HCT116 (cell line): ENCODE measurements at regions not wholly inside any gene's neighbourhood (a gene's known extent, or its start where the extent isn't known, plus 50 kb on each side); places are given as distances from the start of the nearest gene placed in this dataset.
"Not testable (repeated sequence)": the region's sequence is repeated elsewhere in the genome, so short reads cannot be mapped to it uniquely, and the experiment has no call there.

Experiments
- ATAC-seq: fragments of 200-7000 bp; cut with Tn5 transposase; 2 replicates; pipeline ENCODE4 v1.9.1; 2020; ENCODE audit warnings: mild to moderate bottlenecking, moderate library complexity
- BruUV-seq: library from RNA; stranded (reverse); fragments of 400-500 nt; replicated peaks from 2 replicates; lab custom pipeline; 2021; lab: Mats Ljungman, UMichigan
- CTCF ChIA-PET: fragments of 300-600 bp; sonication (Branson Sonifier 250); formaldehyde crosslinking; loops from one replicate; lab custom pipeline; 2021; ENCODE audit warnings: antibody characterized with exemption; lab: Charles Lee
- POLR2A ChIA-PET: fragments of 300-600, 350-600 bp; sonication (Branson Sonifier 250); formaldehyde crosslinking; loops from one replicate; lab custom pipeline; 2021; ENCODE audit warnings: antibody characterized with exemption; lab: Charles Lee
- RAD21 ChIA-PET, 2 experiments: fragments of 300-600 bp; sonication (Branson Sonifier 250); formaldehyde crosslinking; loops; one replicate each; lab custom pipeline; 2023; ENCODE audit warnings: low total read pairs in 2 of 2; ENCODE audit not compliant: uncharacterized antibody in 2 of 2, unreplicated experiment in 2 of 2, low non-redundant PET in 1 of 2; lab: Charles Lee
- DNase-seq: peaks from one replicate; pipeline ENCODE4 v3.0.0-alpha.2; 2010; ENCODE audit warnings: low read depth, low spot score
- H2AFZ ChIP-seq: fragments of 200-600 bp; shearing (Covaris generic), sonication (generic); 2 replicates; pipeline ENCODE4 v1.6.1; 2017; ENCODE audit warnings: low read depth, mixed run types, mixed read lengths, antibody characterized with exemption, low read length; ENCODE audit not compliant: poor library complexity, severe bottlenecking
- H3K27ac ChIP-seq: 2 replicates; pipeline ENCODE4 v1.5.1; 2012; ENCODE audit warnings: low read depth, low read length
- H3K27me3 ChIP-seq: fragments of 200-600 bp; sonication (generic); 2 replicates; pipeline ENCODE4 v1.6.1; 2016; ENCODE audit warnings: mixed run types, low read length, mixed read lengths; ENCODE audit not compliant: insufficient read depth
- H3K36me3 ChIP-seq, 2 experiments: fragments of 200-500 bp in 1 of 2; fragments of 200-600 bp in 1 of 2; sonication (Bioruptor generic) in 1 of 2; sonication (generic) in 1 of 2; 2 replicates each; pipeline versions ENCODE4 v1.5.1 to v1.6.1; 2014 to 2016; ENCODE audit warnings: low read length in 2 of 2, inconsistent platforms in 1 of 2, mixed read lengths in 1 of 2, mixed run types in 1 of 2; ENCODE audit not compliant: insufficient read depth in 2 of 2, control insufficient read depth in 1 of 2
- H3K4me1 ChIP-seq, 2 experiments: fragments of 200-600 bp in 1 of 2; sonication (generic) in 1 of 2; 2 replicates each; pipeline versions ENCODE4 v1.5.1 to v1.6.1; 2012 to 2017; ENCODE audit warnings: low read length in 2 of 2, inconsistent platforms in 1 of 2, mild to moderate bottlenecking in 1 of 2, mixed read lengths in 1 of 2, mixed run types in 1 of 2, moderate library complexity in 1 of 2; ENCODE audit not compliant: insufficient read depth in 2 of 2, control insufficient read depth in 1 of 2
- H3K4me2 ChIP-seq: fragments of 200-600 bp; sonication (generic); 2 replicates; pipeline ENCODE4 v1.6.1; 2017; ENCODE audit warnings: mixed run types, low read length, mixed read lengths
- H3K4me3 ChIP-seq, 2 experiments: fragments of 200-600 bp in 1 of 2; sonication (generic) in 1 of 2; replicated peaks in 1 of 2; 2 replicates each; pipeline ENCODE4 v1.5.1; 2011 to 2016; ENCODE audit warnings: low read length in 2 of 2, control low read depth in 1 of 2, low read depth in 1 of 2, mild to moderate bottlenecking in 1 of 2, mixed read lengths in 1 of 2, mixed run types in 1 of 2
- H3K79me2 ChIP-seq: fragments of 200-600 bp; sonication (generic); 2 replicates; pipeline ENCODE4 v1.6.1; 2017; ENCODE audit warnings: mild to moderate bottlenecking, mixed run types, low read length, moderate library complexity, mixed read lengths; ENCODE audit not compliant: insufficient read depth
- H3K9ac ChIP-seq: fragments of 200-600 bp; sonication (generic); 2 replicates; pipeline ENCODE4 v1.6.1; 2016; ENCODE audit warnings: low read length, mixed read lengths
- H3K9me2 ChIP-seq: fragments of 200-600 bp; sonication (generic), shearing (Covaris generic); 2 replicates; pipeline ENCODE4 v1.6.1; 2017; ENCODE audit warnings: mixed run types, mild to moderate bottlenecking, moderate library complexity; ENCODE audit not compliant: insufficient read depth
- H3K9me3 ChIP-seq, 2 experiments: fragments of 200-500 bp in 1 of 2; fragments of 200-600 bp in 1 of 2; sonication (Bioruptor generic) in 1 of 2; sonication (generic) in 1 of 2; 2 replicates each; pipeline ENCODE4 v1.6.1; 2014 to 2017; ENCODE audit warnings: low read length in 2 of 2, mixed read lengths in 2 of 2, inconsistent platforms in 1 of 2, low read depth in 1 of 2, mild to moderate bottlenecking in 1 of 2, mixed run types in 1 of 2, moderate library complexity in 1 of 2; ENCODE audit not compliant: control insufficient read depth in 1 of 2, insufficient read depth in 1 of 2
- H4K20me1 ChIP-seq: fragments of 200-600 bp; sonication (generic), shearing (Covaris generic); 2 replicates; pipeline ENCODE4 v1.6.1; 2017; ENCODE audit warnings: mixed run types, mild to moderate bottlenecking, moderate library complexity; ENCODE audit not compliant: insufficient read depth
- CEBPB ChIP-seq: IDR thresholded peaks from 2 replicates; pipeline ENCODE4 v1.6.1; 2012; ENCODE audit warnings: low read depth
- EGR1 ChIP-seq: IDR thresholded peaks from 2 replicates; pipeline ENCODE4 v1.6.1; 2012; ENCODE audit warnings: low read depth
- EZH2phosphoT487 ChIP-seq: fragments of 200-600 bp; IDR thresholded peaks from 2 replicates; pipeline ENCODE4 v1.6.1; 2018; ENCODE audit warnings: antibody characterized with exemption, borderline replicate concordance
- FOSL1 ChIP-seq: IDR thresholded peaks from 2 replicates; pipeline ENCODE4 v1.6.1; 2012; ENCODE audit warnings: low read depth
- JUND ChIP-seq: IDR thresholded peaks from 2 replicates; pipeline ENCODE4 v1.6.1; 2012
- RAD21 ChIP-seq: IDR thresholded peaks from 2 replicates; pipeline ENCODE4 v1.6.1; 2012; ENCODE audit warnings: low read depth, mild to moderate bottlenecking
- SIN3A ChIP-seq: IDR thresholded peaks from 2 replicates; pipeline ENCODE4 v1.6.1; 2012; ENCODE audit warnings: low read depth
- SP1 ChIP-seq: IDR thresholded peaks from 2 replicates; pipeline ENCODE4 v1.6.1; 2012; ENCODE audit warnings: low read depth
- SRF ChIP-seq: IDR thresholded peaks from 2 replicates; pipeline ENCODE4 v1.6.1; 2012; ENCODE audit warnings: low read depth
- TCF7L2 ChIP-seq: IDR thresholded peaks from 2 replicates; pipeline ENCODE4 v1.7.0; 2011; ENCODE audit warnings: borderline replicate concordance, inconsistent platforms; ENCODE audit not compliant: insufficient read depth, insufficient read length; ENCODE audit errors: extremely low read depth
- YY1 ChIP-seq: IDR thresholded peaks from 2 replicates; pipeline ENCODE4 v1.6.1; 2011; ENCODE audit warnings: low read length, low read depth, moderate library complexity, mild to moderate bottlenecking; ENCODE audit not compliant: insufficient replicate concordance; ENCODE audit errors: extremely low read depth
- ZBTB33 ChIP-seq: IDR thresholded peaks from 2 replicates; pipeline ENCODE4 v1.6.1; 2011; ENCODE audit warnings: mild to moderate bottlenecking, low read length, moderate library complexity; ENCODE audit not compliant: insufficient replicate concordance; ENCODE audit errors: extremely low read depth
- ZFX ChIP-seq: fragments of 450-650 bp; IDR thresholded peaks from 2 replicates; pipeline ENCODE4 v1.6.1; 2017
- ZNF274 ChIP-seq: fragments of 200-500 bp; sonication (Bioruptor generic); IDR thresholded peaks from 2 replicates; pipeline ENCODE4 v1.6.1; 2014; ENCODE audit warnings: mild to moderate bottlenecking, low read depth, low read length, inconsistent platforms
- intact Hi-C: fragments of 100-400 bp; cut with micrococcal nuclease; formaldehyde crosslinking; loops from 2 replicates; pipeline ENCODE4 v1.10.0; 2022
- TF ChIP-seq, protein P1 (sequence below): IDR thresholded peaks from 2 replicates; pipeline ENCODE4 v1.6.1; 2012; ENCODE audit warnings: low read depth
- TF ChIP-seq, protein P2 (sequence below): IDR thresholded peaks from 2 replicates; pipeline ENCODE4 v1.6.1; 2012
- TF ChIP-seq, protein P3 (sequence below): IDR thresholded peaks from 2 replicates; pipeline ENCODE4 v1.6.1; 2012

GRCh38 chr21:23809573-23809972, 1797.7 kb downstream of the MRPL39 start:
- H3K79me2 ChIP-seq: no peaks in the 10 kb centered on the region
- ChIA-PET CTCF (no interaction called here), POLR2A (no interaction called here), RAD21 (no interaction called here)
- intact Hi-C loops: no loop called here
- H3K4me3 ChIP-seq: no peak overlapping the region
- no peak overlapping the region for H3K4me2 ChIP-seq
- no peak overlapping the region for H3K27ac ChIP-seq
- no peaks in the 10 kb centered on the region for H3K36me3 ChIP-seq
- no peaks in the 10 kb centered on the region for H3K27me3 ChIP-seq
- no peak overlapping the region for H3K9ac ChIP-seq
- H3K9me2 ChIP-seq: no peaks in the 10 kb centered on the region
- H3K4me1 ChIP-seq: no peaks in the 10 kb centered on the region
- H2AFZ ChIP-seq: no peak overlapping the region
- BruUV-seq: no TSS peak
- DNase-seq (no peak), ATAC-seq (no peak)
- peaks cover 7 to 14% of the 10 kb centered on the region in 2 experiments; a peak in 2 of 4 replicates for H3K9me3 ChIP-seq
- TF ChIP-seq ZFX (no peak), YY1 (no peak), ZNF274 (no peak), CEBPB (no peak), SP1 (no peak), ZBTB33 (no peak), RAD21 (no peak), SIN3A (no peak), TCF7L2 (no peak), EZH2phosphoT487 (no peak), FOSL1 (no peak), SRF (no peak), EGR1 (no peak), JUND (no peak)
- TF ChIP-seq, protein P1, sequence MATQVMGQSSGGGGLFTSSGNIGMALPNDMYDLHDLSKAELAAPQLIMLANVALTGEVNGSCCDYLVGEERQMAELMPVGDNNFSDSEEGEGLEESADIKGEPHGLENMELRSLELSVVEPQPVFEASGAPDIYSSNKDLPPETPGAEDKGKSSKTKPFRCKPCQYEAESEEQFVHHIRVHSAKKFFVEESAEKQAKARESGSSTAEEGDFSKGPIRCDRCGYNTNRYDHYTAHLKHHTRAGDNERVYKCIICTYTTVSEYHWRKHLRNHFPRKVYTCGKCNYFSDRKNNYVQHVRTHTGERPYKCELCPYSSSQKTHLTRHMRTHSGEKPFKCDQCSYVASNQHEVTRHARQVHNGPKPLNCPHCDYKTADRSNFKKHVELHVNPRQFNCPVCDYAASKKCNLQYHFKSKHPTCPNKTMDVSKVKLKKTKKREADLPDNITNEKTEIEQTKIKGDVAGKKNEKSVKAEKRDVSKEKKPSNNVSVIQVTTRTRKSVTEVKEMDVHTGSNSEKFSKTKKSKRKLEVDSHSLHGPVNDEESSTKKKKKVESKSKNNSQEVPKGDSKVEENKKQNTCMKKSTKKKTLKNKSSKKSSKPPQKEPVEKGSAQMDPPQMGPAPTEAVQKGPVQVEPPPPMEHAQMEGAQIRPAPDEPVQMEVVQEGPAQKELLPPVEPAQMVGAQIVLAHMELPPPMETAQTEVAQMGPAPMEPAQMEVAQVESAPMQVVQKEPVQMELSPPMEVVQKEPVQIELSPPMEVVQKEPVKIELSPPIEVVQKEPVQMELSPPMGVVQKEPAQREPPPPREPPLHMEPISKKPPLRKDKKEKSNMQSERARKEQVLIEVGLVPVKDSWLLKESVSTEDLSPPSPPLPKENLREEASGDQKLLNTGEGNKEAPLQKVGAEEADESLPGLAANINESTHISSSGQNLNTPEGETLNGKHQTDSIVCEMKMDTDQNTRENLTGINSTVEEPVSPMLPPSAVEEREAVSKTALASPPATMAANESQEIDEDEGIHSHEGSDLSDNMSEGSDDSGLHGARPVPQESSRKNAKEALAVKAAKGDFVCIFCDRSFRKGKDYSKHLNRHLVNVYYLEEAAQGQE: no peak
- TF ChIP-seq, protein P2, sequence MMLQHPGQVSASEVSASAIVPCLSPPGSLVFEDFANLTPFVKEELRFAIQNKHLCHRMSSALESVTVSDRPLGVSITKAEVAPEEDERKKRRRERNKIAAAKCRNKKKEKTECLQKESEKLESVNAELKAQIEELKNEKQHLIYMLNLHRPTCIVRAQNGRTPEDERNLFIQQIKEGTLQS: no peak
- TF ChIP-seq, protein P3, sequence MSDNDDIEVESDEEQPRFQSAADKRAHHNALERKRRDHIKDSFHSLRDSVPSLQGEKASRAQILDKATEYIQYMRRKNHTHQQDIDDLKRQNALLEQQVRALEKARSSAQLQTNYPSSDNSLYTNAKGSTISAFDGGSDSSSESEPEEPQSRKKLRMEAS: no peak
- no peaks in the 10 kb centered on the region for H4K20me1 ChIP-seq

GRCh38 chr21:23806966-23807548, 1800.2 kb downstream of the MRPL39 start:
- intact Hi-C loops, POLR2A ChIA-PET, H3K4me3 ChIP-seq, H3K27me3 ChIP-seq, H2AFZ ChIP-seq, H4K20me1 ChIP-seq, H3K9me3 ChIP-seq, H3K9ac ChIP-seq, H3K9me2 ChIP-seq, H3K4me2 ChIP-seq, H3K79me2 ChIP-seq, CTCF ChIA-PET, H3K27ac ChIP-seq, RAD21 ChIA-PET, H3K4me1 ChIP-seq, H3K36me3 ChIP-seq, DNase-seq, ATAC-seq, BruUV-seq: not testable (repeated sequence)
